ENCODE measurements at regions not wholly inside any gene's neighbourhood (a gene's known extent, or its start where the extent isn't known, plus 50 kb on each side); places are given as distances from the start of the nearest gene placed in this dataset.
A peak's percentile ranks its signal among the peaks of the same experiment; 100 is the strongest.
"Not testable (repeated sequence)": the region's sequence is repeated elsewhere in the genome, so short reads cannot be mapped to it uniquely, and the experiment has no call there.

- no peak for DNase-seq
Measured at GRCh38 chr7:116384936-116385635, 114.5 kb upstream of the CAV2 start.

DNA sequence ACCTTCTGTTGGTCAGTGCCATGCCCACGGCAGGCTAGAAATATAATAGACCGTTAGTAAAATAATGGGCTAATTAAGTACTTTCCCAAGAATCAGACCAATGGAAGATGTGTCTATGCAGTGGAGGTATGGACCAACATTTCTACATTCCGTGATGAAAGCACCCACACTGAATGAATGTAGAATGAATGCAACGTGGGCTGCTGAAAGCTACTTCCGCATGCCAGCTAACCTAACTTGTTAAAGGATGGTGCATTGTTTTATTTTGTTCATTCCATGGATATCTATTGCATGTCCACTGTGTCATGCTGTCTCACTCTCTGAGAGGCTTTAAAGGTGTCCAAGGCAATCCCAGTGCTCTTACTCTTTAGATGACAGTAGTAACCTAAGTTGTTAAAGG is 112.9 kb upstream of the CAV2 start:
- DNase-seq: no peak

DNA sequence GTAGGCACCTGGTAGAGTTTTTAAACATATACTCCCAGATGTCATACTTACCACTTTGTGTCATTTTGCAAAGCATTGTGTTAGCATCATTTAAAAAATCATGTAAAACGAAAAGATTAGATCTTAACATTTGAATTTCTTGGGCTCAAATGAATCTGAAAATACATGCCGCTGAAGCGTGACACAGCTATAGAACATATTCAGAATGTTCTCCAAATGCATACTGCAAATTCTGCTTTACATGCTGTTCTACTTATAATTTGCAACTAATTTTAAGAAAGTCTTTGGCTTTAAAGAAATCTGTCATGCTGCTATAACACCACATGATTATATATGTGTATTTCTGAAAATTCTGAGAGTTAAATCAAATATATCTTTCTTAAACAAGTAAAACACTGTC is 109.2 kb upstream of the CAV2 start:
- no peak for DNase-seq

GRCh38 chr7:116392806-116393205 is 106.7 kb upstream of the CAV2 start:
- no peak for DNase-seq

DNA sequence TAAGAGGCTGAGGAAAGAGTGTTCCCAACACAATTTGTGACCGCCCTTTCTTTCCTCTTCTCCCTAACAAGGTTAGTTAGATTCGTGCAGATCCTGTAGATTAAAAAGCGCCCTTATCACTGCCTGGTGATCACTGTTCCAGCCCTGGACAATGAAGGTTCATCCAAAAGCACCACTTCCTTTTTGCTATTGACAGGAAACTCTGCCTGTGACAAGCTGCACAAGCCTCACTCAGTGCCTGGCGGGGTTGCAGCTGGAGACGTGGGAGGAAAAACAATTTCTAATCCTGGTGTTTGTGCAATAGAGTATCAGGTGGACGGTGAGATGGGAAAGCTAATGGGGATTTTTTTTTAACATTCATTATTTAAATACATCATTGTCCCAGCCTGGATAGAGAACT is 105.9 kb upstream of the CAV2 start:
- no peak for DNase-seq

GRCh38 chr7:116394106-116394505 is 105.4 kb upstream of the CAV2 start:
- DNase-seq: no peak

GRCh38 chr7:116395141-116395791 is 104.3 kb upstream of the CAV2 start:
- DNase-seq: peak; percentile 77

DNA sequence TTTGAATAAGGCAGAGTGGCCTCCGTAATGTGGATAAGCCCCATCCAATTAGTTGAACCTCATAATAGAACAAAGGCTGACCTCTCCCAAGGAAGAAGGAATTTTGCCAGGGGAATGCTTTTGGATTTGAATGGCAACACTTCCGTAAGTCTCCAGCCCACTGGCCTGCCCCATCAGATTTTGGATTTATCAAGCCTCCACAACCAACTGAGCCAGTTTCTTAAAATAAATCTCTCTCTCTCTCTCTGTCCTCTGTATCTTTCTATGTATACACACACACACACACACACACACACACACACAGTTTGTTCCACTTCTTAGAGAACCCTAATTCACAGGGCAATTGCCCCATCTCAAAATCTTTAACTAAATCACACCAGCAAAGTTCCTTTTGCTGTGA is 100.9 kb upstream of the CAV2 start:
- DNase-seq: no peak

GRCh38 chr7:116399819-116400218 is 99.7 kb upstream of the CAV2 start:
- no peak for DNase-seq

- DNase-seq: no peak
Measured at GRCh38 chr7:116400522-116400921, 99.0 kb upstream of the CAV2 start.

DNA sequence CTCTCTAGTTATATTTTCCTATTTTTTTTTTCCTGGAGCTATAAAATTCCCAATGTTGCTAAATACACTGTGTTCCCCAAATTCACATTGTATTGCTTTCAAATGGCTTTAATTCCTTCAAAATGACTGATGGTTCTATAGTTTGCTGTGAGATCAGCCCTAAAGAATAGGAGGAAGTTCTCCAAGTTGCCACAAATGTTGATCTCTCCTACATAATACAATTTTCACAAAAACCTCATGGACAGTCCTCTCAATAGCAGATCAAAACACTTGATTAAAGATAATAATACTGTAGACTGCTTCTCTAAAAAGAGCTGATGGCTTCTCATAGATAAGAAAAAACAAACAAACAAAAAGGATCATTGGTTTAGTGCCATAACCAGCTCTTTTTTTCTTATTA is 97.8 kb upstream of the CAV2 start:
- DNase-seq: no peak

DNA sequence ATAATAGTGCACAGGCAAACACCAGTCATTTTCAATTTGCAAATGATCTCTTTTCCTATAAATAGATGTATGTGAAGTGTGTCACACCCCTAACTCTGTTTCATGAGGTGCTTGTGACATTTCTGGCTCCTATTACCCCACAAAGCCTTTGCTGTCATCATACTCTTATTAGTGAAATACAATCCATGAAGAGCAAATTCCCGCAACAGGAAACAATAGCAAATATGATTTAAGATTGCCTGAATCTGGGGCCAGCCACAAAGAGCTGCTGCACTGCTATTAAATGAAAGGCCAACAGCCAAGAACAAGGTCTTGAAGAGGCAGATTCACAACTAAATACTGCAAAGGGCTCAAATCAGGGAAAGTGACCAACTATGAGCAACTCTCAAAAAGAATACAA is 96.3 kb upstream of the CAV2 start:
- no peak for DNase-seq

- DNase-seq: no peak
Measured at GRCh38 chr7:116404389-116404788, 95.1 kb upstream of the CAV2 start.

GRCh38 chr7:116405810-116406209 is 93.7 kb upstream of the CAV2 start:
- DNase-seq: no peak

DNA sequence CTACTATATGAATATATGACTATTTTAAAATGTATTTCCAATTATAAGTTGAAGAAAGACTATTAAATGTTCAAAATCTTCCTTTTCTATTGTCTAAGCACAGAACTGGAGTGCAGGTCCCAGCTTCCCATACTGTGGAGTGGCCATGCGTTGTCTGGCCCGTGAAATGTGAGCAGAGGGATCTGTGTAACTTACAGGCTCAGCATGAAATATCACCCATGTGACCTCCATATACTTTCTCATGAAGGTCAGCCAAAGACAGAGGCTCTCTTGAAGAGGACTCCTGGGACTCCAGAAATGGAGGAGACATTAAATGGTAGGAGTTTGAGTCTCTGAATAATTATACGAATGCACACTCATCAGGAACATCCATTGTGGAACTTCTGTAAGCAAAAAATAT is 92.4 kb upstream of the CAV2 start:
- DNase-seq: no peak

- peak; percentile 38 for DNase-seq
Measured at GRCh38 chr7:116408166-116408565, 91.4 kb upstream of the CAV2 start.

- peak; percentile 46 for DNase-seq
Measured at GRCh38 chr7:116408831-116409453, 90.6 kb upstream of the CAV2 start.

DNA sequence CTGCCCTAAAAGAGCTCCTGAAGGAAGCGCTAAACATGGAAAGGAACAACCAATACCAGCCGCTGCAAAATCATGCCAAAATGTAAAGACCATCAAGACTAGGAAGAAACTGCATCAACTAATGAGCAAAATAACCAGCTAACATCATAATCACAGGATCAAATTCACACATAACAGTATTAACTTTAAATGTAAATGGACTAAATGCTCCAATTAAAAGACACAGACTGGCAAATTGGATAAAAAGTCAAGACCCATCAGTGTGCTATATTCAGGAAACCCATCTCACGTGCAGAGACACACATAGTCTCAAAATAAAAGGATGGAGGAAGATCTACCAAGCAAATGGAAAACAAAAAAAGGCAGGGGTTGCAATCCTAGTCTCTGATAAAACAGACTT is 88.8 kb upstream of the CAV2 start:
- not testable (repeated sequence) for DNase-seq

GRCh38 chr7:116417593-116418345 is 81.8 kb upstream of the CAV2 start:
- no peak for DNase-seq

DNA sequence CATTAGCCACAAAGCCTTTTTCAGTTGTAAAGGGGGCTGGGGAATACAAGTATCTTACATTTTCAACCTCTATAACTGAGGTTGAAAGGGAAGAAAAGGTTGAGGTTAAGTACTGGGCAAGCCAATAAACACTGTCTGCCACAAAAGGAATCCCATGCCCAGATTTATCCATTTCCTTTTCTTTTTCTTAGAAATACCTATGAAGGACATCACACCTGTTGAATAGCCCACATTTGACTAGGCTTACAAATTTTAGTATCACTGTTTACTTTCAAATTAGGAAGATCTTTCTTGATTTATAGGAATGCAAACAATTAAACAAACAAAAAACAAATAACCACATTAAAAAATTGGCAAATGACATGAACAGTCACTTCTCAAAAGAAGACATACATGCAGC is 81.0 kb upstream of the CAV2 start:
- DNase-seq: no peak

- no peak for DNase-seq
Measured at GRCh38 chr7:116420003-116420402, 79.5 kb upstream of the CAV2 start.

- DNase-seq: peak; percentile 40
Measured at GRCh38 chr7:116421298-116421697, 78.2 kb upstream of the CAV2 start.

DNA sequence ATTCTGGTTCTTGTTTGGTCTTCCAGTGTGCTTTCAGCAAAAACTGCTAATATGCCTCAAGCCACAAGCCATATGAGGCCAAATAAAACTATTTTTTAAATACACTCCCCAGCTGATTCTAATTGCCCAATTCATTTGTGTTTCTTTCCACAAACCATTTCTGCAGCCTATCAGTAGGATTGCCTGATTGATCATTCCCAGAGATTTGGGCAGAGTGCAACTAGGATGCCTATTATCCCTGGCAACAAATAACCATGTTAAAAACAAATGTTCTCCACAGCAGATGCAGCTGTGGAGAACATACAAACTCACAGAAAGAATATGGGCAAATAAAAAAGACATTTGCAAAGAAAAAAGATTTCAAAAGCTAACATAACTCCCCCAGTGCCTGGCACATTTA is 76.9 kb upstream of the CAV2 start:
- DNase-seq: no peak

DNA sequence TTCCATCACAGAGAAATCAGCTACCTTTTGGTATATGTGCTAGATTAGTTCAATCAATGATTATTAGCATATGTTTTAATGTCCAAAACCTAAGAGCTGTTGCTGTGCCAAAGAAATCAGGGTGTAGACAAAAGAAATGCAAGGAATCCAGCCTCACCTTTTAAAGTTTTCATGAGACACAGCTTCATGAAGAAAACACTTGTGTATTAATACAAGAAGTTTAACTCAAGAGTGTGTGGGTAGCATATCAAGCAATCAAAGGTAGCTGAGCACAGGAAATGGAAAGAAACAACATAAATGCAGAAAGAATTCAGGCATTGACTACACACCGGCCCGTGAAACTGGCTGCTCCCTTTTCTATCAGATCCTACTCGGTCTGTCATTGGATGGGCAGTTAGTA is 76.0 kb upstream of the CAV2 start:
- DNase-seq: no peak

Data from DMS53 (cell line).